SK-N-SH treated with all-trans-retinoic acid at 6 μM for 48 hours (cell line): ENCODE measurements at regions not wholly inside any gene's neighbourhood (a gene's known extent, or its start where the extent isn't known, plus 50 kb on each side); places are given as distances from the start of the nearest gene placed in this dataset.
A peak's percentile ranks its signal among the peaks of the same experiment; 100 is the strongest.
"Not testable (repeated sequence)": the region's sequence is repeated elsewhere in the genome, so short reads cannot be mapped to it uniquely, and the experiment has no call there.

Experiments used
- ATAC-seq: fragments of 200-7000 bp; cut with Tn5 transposase; 3 replicates; pipeline ENCODE4 v1.9.1; 2020; ENCODE audit warnings: mild to moderate bottlenecking, moderate library complexity
- ARNTL ChIP-seq: fragments of 450-650 bp; formaldehyde crosslinking; IDR thresholded peaks from 2 replicates; pipeline ENCODE4 v1.5.0; 2020; ENCODE audit warnings: low read depth, mild to moderate bottlenecking, moderate library complexity, borderline replicate concordance
- BACH2 ChIP-seq: fragments of 250-450 bp; sonication (Bioruptor Pico); IDR thresholded peaks from 2 replicates; pipeline ENCODE4 v1.9.0; 2021; ENCODE audit warnings: mild to moderate bottlenecking, borderline replicate concordance
- CREB5 ChIP-seq: fragments of 250-450 bp; sonication (Bioruptor Pico); IDR thresholded peaks from 2 replicates; pipeline ENCODE4 v1.5.1; 2020; ENCODE audit warnings: low read depth, mild to moderate bottlenecking, moderate library complexity
- CSDC2 ChIP-seq: fragments of 250-450 bp; sonication (Bioruptor Pico); IDR thresholded peaks from 2 replicates; pipeline ENCODE4 v1.5.0; 2020; ENCODE audit warnings: mild to moderate bottlenecking, moderate library complexity
- CSRNP3 ChIP-seq: fragments of 250-450 bp; sonication (Bioruptor Pico); IDR thresholded peaks from 2 replicates; pipeline ENCODE4 v1.5.1; 2021; ENCODE audit warnings: mild to moderate bottlenecking, moderate library complexity
- ESRRG ChIP-seq: fragments of 250-450 bp; sonication (Bioruptor Pico); IDR thresholded peaks from 2 replicates; pipeline ENCODE4 v1.6.1; 2021; ENCODE audit warnings: mild to moderate bottlenecking
- GLIS3 ChIP-seq: fragments of 250-450 bp; sonication (Bioruptor Pico); IDR thresholded peaks from 2 replicates; pipeline ENCODE4 v1.5.0; 2020; ENCODE audit warnings: mild to moderate bottlenecking, moderate library complexity
- ISL1 ChIP-seq: fragments of 250-450 bp; sonication (Bioruptor Pico); IDR thresholded peaks from 2 replicates; pipeline ENCODE4 v2.1.2; 2022; ENCODE audit warnings: mild to moderate bottlenecking, moderate library complexity
- OSR1 ChIP-seq: fragments of 250-450 bp; sonication (Bioruptor Pico); IDR thresholded peaks from 2 replicates; pipeline ENCODE4 v1.8.0; 2022; ENCODE audit warnings: moderate library complexity, mild to moderate bottlenecking, inconsistent platforms
- PATZ1 ChIP-seq: fragments of 250-450 bp; sonication (Bioruptor Pico); IDR thresholded peaks from 2 replicates; pipeline ENCODE4 v1.8.0; 2020; ENCODE audit warnings: mild to moderate bottlenecking, moderate library complexity, borderline replicate concordance
- PPARA ChIP-seq: fragments of 250-450 bp; sonication (Bioruptor Pico); IDR thresholded peaks from 2 replicates; pipeline ENCODE4 v1.5.0; 2020; ENCODE audit warnings: mild to moderate bottlenecking, borderline replicate concordance
- RARB ChIP-seq: fragments of 250-450 bp; sonication (Bioruptor Pico); IDR thresholded peaks from 2 replicates; pipeline ENCODE4 v1.8.0; 2021; ENCODE audit warnings: mild to moderate bottlenecking, moderate library complexity
- SNAI2 ChIP-seq: fragments of 250-450 bp; sonication (Bioruptor Pico); IDR thresholded peaks from 2 replicates; pipeline ENCODE4 v1.5.0; 2020; ENCODE audit warnings: mild to moderate bottlenecking, moderate library complexity
- TCF4 ChIP-seq: fragments of 250-450 bp; sonication (Bioruptor Pico); IDR thresholded peaks from 2 replicates; pipeline ENCODE4 v1.8.0; 2021; ENCODE audit warnings: mild to moderate bottlenecking, moderate library complexity, borderline replicate concordance
- ZC3H10 ChIP-seq: fragments of 250-450 bp; sonication (Bioruptor Pico); IDR thresholded peaks from 2 replicates; pipeline ENCODE4 v1.5.1; 2021; ENCODE audit warnings: mild to moderate bottlenecking, moderate library complexity
- ZFP3 ChIP-seq: fragments of 250-450 bp; sonication (Bioruptor Pico); IDR thresholded peaks from 2 replicates; pipeline ENCODE4 v1.5.0; 2020; ENCODE audit warnings: mild to moderate bottlenecking, moderate library complexity
- ZNF565 ChIP-seq: fragments of 450-650 bp; formaldehyde crosslinking; conservative IDR thresholded peaks from 2 replicates; pipeline ENCODE4 v1.5.0; 2020; ENCODE audit warnings: low read depth, mild to moderate bottlenecking, moderate library complexity
- ZNF70 ChIP-seq: fragments of 450-650 bp; formaldehyde crosslinking; IDR thresholded peaks from 2 replicates; pipeline ENCODE4 v1.5.0; 2020; ENCODE audit warnings: mild to moderate bottlenecking, moderate library complexity

- ATAC-seq = no peak
- no peak for TF ChIP-seq ZC3H10 (CRISPR knock-in tag)
- TF ChIP-seq CREB5 = no peak
Measured at GRCh38 chr2:183773775-183774174, 649.5 kb downstream of the NUP35 start.

- ATAC-seq = no peak
- TF ChIP-seq CSDC2 (no peak), SNAI2 (no peak), RARB (CRISPR knock-in tag) (no peak), CSRNP3 (0 out of 2 replicates have a peak, but pooled peaks have one; percentile 27), CREB5 (no peak), ZNF565 (CRISPR knock-in tag) (no peak), TCF4 (CRISPR knock-in tag) (peak; percentile 51; the same call in 1 of the 2 replicates), ARNTL (CRISPR knock-in tag) (no peak), ISL1 (peak; percentile 70)
Measured at GRCh38 chr2:183780072-183780471, 655.8 kb downstream of the NUP35 start.

GRCh38 chr2:183782436-183782835 lies 658.2 kb downstream of the NUP35 start:
- no peak for ATAC-seq
- TF ChIP-seq ZNF70 (CRISPR knock-in tag) (no peak), ESRRG (CRISPR knock-in tag) (no peak), CSRNP3 (no peak), OSR1 (CRISPR knock-in tag) (no peak), ISL1 (no peak), GLIS3 (CRISPR knock-in tag) (no peak), PPARA (CRISPR knock-in tag) (no peak), ZNF565 (CRISPR knock-in tag) (no peak), PATZ1 (no peak), TCF4 (CRISPR knock-in tag) (no peak), ZFP3 (CRISPR knock-in tag) (no peak), ZC3H10 (CRISPR knock-in tag) (no peak), CSDC2 (no peak), BACH2 (CRISPR knock-in tag) (no peak)

GRCh38 chr2:183788796-183789195 lies 664.6 kb downstream of the NUP35 start:
- ATAC-seq = not testable (repeated sequence)

GRCh38 chr2:183792165-183792924 lies 668.1 kb downstream of the NUP35 start:
- not testable (repeated sequence) for ATAC-seq
